SK-N-SH (cell line): ENCODE measurements at regions not wholly inside any gene's neighbourhood (a gene's known extent, or its start where the extent isn't known, plus 50 kb on each side); places are given as distances from the start of the nearest gene placed in this dataset.

Experiments used
- CTCF ChIA-PET: fragments of 300-600, 350-600 bp; formaldehyde crosslinking; extraction: SDS; loops from one replicate; lab custom pipeline; 2021; lab: Yijun Ruan, JAX
- POLR2A ChIA-PET: fragments of 350-600 bp; sonication (Branson Sonifier 250); formaldehyde crosslinking; extraction: SDS; loops from one replicate; lab custom pipeline; 2020; ENCODE audit warnings: antibody characterized with exemption, inconsistent platforms; lab: Yijun Ruan, JAX
- DNase-seq: peaks from one replicate; pipeline ENCODE4 v3.0.0; 2012
- H2AFZ ChIP-seq: fragments of 200-600 bp; sonication (generic); 2 replicates; pipeline ENCODE4 v1.8.1; 2016; ENCODE audit warnings: antibody characterized with exemption, mild to moderate bottlenecking, low read depth
- H3F3A ChIP-seq: fragments of 200-600 bp; sonication (generic); replicated peaks from 2 replicates; pipeline ENCODE3; 2016; ENCODE audit warnings: antibody characterized with exemption, mild to moderate bottlenecking; ENCODE audit not compliant: insufficient read depth
- H3K27ac ChIP-seq, 2 experiments: fragments of 200-500 bp in 1 of 2; fragments of 200-600 bp in 1 of 2; sonication (Bioruptor generic) in 1 of 2; sonication (generic), shearing (Covaris generic) in 1 of 2; 2 replicates each; pipeline versions ENCODE4 v1.5.1 to v1.6.1; 2014 to 2016; ENCODE audit warnings: low read depth in 2 of 2, inconsistent platforms in 1 of 2, low read length in 1 of 2, mild to moderate bottlenecking in 1 of 2, mixed read lengths in 1 of 2
- H3K27me3 ChIP-seq: fragments of 200-600 bp; sonication (generic), shearing (Covaris generic); 2 replicates; pipeline ENCODE4 v1.6.1; 2016; ENCODE audit warnings: mixed run types; ENCODE audit not compliant: insufficient read depth
- H3K36me3 ChIP-seq, 2 experiments: fragments of 200-500 bp in 1 of 2; fragments of 200-600 bp in 1 of 2; sonication (Bioruptor generic) in 1 of 2; sonication (generic) in 1 of 2; replicated peaks in 1 of 2; 2 replicates each; pipeline versions ENCODE3 to v1.5.1; 2014 to 2016; ENCODE audit warnings: low read length in 1 of 2, mild to moderate bottlenecking in 1 of 2; ENCODE audit not compliant: insufficient read depth in 2 of 2, control insufficient read depth in 1 of 2
- H3K4me1 ChIP-seq, 2 experiments: fragments of 200-500 bp in 1 of 2; fragments of 200-600 bp in 1 of 2; sonication (Bioruptor generic) in 1 of 2; sonication (generic), shearing (Covaris generic) in 1 of 2; 2 replicates each; pipeline versions ENCODE4 v1.5.1 to v1.6.1; 2014 to 2016; ENCODE audit warnings: low read depth in 1 of 2, low read length in 1 of 2, mixed run types in 1 of 2; ENCODE audit not compliant: insufficient read depth in 2 of 2, control insufficient read depth in 1 of 2
- H3K4me2 ChIP-seq: fragments of 200-600 bp; sonication (generic), shearing (Covaris generic); 2 replicates; pipeline ENCODE4 v1.6.1; 2017; ENCODE audit warnings: mixed run types
- H3K4me3 ChIP-seq, 2 experiments: fragments of 200-500 bp in 1 of 2; fragments of 200-600 bp in 1 of 2; sonication (Bioruptor generic) in 1 of 2; sonication (generic), shearing (Covaris generic) in 1 of 2; 2 replicates each; pipeline versions ENCODE4 v1.5.1 to v1.8.1; 2014 to 2016; ENCODE audit warnings: low read depth in 2 of 2, inconsistent platforms in 1 of 2, low read length in 1 of 2, mild to moderate bottlenecking in 1 of 2, mixed read lengths in 1 of 2, moderate library complexity in 1 of 2
- H3K79me2 ChIP-seq: fragments of 200-600 bp; sonication (generic); 2 replicates; pipeline ENCODE4 v1.8.1; 2017; ENCODE audit warnings: mild to moderate bottlenecking; ENCODE audit not compliant: insufficient read depth
- H3K9ac ChIP-seq: fragments of 200-600 bp; sonication (generic); 2 replicates; pipeline ENCODE4 v1.6.1; 2017; ENCODE audit warnings: mixed run types
- H3K9me2 ChIP-seq: fragments of 200-600 bp; sonication (generic); 2 replicates; pipeline ENCODE4 v1.6.1; 2017; ENCODE audit warnings: mixed run types
- H3K9me3 ChIP-seq: fragments of 200-600 bp; sonication (generic); 2 replicates; pipeline ENCODE4 v1.6.1; 2017; ENCODE audit warnings: mixed run types, mild to moderate bottlenecking, moderate library complexity
- H4K20me1 ChIP-seq: fragments of 200-600 bp; sonication (generic); 2 replicates; pipeline ENCODE4 v1.6.1; 2017; ENCODE audit warnings: mild to moderate bottlenecking, mixed run types; ENCODE audit not compliant: insufficient read depth
- CHD2 ChIP-seq: fragments of 150-350 bp; IDR thresholded peaks from 2 replicates; pipeline ENCODE4 v1.6.1; 2018; ENCODE audit warnings: low read length; ENCODE audit not compliant: partially characterized antibody
- ELF1 ChIP-seq: IDR thresholded peaks from 2 replicates; pipeline ENCODE4 v1.4.0; 2012
- EP300 ChIP-seq, 2 experiments: IDR thresholded peaks; 2 replicates each; pipeline versions ENCODE4 v1.4.0 to v1.6.1; 2012; ENCODE audit warnings: borderline replicate concordance in 1 of 2, low read depth in 1 of 2, low read length in 1 of 2
- EZH2phosphoT487 ChIP-seq: fragments of 200-600 bp; sonication (generic); IDR thresholded peaks from 2 replicates; pipeline ENCODE4 v1.6.1; 2017; ENCODE audit warnings: low read depth, mixed run types, mild to moderate bottlenecking, antibody characterized with exemption, moderate library complexity, borderline replicate concordance
- GABPA ChIP-seq: IDR thresholded peaks from 2 replicates; pipeline ENCODE4 v1.4.0; 2012; ENCODE audit warnings: low read depth, mild to moderate bottlenecking
- GATA2 ChIP-seq: sonication (generic); formaldehyde crosslinking; IDR thresholded peaks from 2 replicates; pipeline ENCODE4 v1.5.0; 2020; ENCODE audit warnings: mild to moderate bottlenecking, missing genetic modification reagents
- MXI1 ChIP-seq: IDR thresholded peaks from 2 replicates; pipeline ENCODE4 v1.6.1; 2012; ENCODE audit warnings: mild to moderate bottlenecking, low read depth, low read length, improper control_type of control experiment
- NFIC ChIP-seq: IDR thresholded peaks from 2 replicates; pipeline ENCODE4 v1.4.0; 2012; ENCODE audit warnings: borderline replicate concordance
- NRF1 ChIP-seq: IDR thresholded peaks from 2 replicates; pipeline ENCODE4 v1.6.1; 2012; ENCODE audit warnings: low read depth, mild to moderate bottlenecking, low read length
- RAD21 ChIP-seq: IDR thresholded peaks from 2 replicates; pipeline ENCODE4 v1.6.1; 2012; ENCODE audit warnings: mild to moderate bottlenecking, low read length
- RCOR1 ChIP-seq: fragments of 150-350 bp; IDR thresholded peaks from 2 replicates; pipeline ENCODE4 v1.6.1; 2017; ENCODE audit warnings: antibody characterized with exemption, low read length
- RFX5 ChIP-seq: IDR thresholded peaks from 2 replicates; pipeline ENCODE4 v1.6.1; 2012; ENCODE audit warnings: mild to moderate bottlenecking, improper control_type of control experiment, low read length
- SMC3 ChIP-seq: IDR thresholded peaks from 2 replicates; pipeline ENCODE4 v1.6.1; 2012; ENCODE audit warnings: low read depth, low read length, improper control_type of control experiment
- TCF12 ChIP-seq: IDR thresholded peaks from 2 replicates; pipeline ENCODE4 v1.4.0; 2012
- TEAD4 ChIP-seq: IDR thresholded peaks from 2 replicates; pipeline ENCODE4 v1.4.0; 2012; ENCODE audit warnings: mild to moderate bottlenecking, borderline replicate concordance; ENCODE audit not compliant: insufficient read depth
- YY1 ChIP-seq: IDR thresholded peaks from 2 replicates; pipeline ENCODE4 v1.4.0; 2012; ENCODE audit warnings: low read depth, mild to moderate bottlenecking
- WGBS: methylation state at CpG from one replicate; pipeline ENCODE4 v1.1.6; 2017; ENCODE audit warnings: low lambda C conversion rate; 5-methylcytosine and 5-hydroxymethylcytosine counted together
- TF ChIP-seq, protein P1 (sequence below): fragments of 150-350 bp; IDR thresholded peaks from 2 replicates; pipeline ENCODE4 v1.6.1; 2017; ENCODE audit warnings: antibody characterized with exemption, low read length, low read depth, borderline replicate concordance
- TF ChIP-seq, protein P2 (sequence below): IDR thresholded peaks from 2 replicates; pipeline ENCODE4 v1.6.1; 2012; ENCODE audit warnings: mild to moderate bottlenecking, low read depth, low read length, moderate library complexity
- TF ChIP-seq, protein P3 (sequence below): IDR thresholded peaks from 2 replicates; pipeline ENCODE4; 2012
- TF ChIP-seq, protein P4 (sequence below): IDR thresholded peaks from 2 replicates; pipeline ENCODE4 v1.4.0; 2012; ENCODE audit warnings: low read depth, borderline replicate concordance

DNA sequence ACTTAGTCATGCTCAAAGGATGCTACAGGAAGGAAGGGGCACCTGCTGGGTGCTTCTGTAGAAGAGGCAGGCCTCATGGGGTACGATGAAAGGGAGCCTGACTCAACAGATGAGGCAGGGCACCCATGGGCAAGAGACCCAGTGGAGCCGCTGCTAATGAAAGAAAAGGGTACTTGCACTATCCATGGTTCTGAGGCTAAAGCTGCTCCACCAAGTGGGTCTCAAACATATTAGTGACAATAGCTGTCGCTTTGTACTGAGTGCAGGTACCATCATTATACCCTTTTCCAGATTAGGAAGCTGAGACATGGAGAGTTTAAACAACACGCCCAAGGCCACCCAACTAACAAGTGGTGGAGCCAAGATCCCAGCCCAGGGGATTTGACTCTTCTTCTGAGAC lies 127.5 kb upstream of the SERPIND1 start:
- 35% methylated on average over 4 of the region's 4 CpGs for WGBS

More for the DNA sequence above, 127.5 kb upstream of the SERPIND1 start:
- no peak overlapping the region for H3K4me2 ChIP-seq
- DNase-seq: no peak
- TF ChIP-seq EP300 (IDR thresholded peaks at IDR 0.05; ENCODE audit: borderline replicate concordance in 1 of 2, low read depth in 1 of 2, low read length in 1 of 2) (no peak), RFX5 (no peak), EZH2phosphoT487 (no peak), TEAD4 (no peak), RAD21 (no peak), GATA2 (CRISPR knock-in tag) (no peak), SMC3 (no peak), ELF1 (no peak), GABPA (no peak), YY1 (no peak), TCF12 (no peak), NFIC (no peak), RCOR1 (no peak), NRF1 (no peak), MXI1 (no peak), CHD2 (no peak)
- TF ChIP-seq, protein P1, sequence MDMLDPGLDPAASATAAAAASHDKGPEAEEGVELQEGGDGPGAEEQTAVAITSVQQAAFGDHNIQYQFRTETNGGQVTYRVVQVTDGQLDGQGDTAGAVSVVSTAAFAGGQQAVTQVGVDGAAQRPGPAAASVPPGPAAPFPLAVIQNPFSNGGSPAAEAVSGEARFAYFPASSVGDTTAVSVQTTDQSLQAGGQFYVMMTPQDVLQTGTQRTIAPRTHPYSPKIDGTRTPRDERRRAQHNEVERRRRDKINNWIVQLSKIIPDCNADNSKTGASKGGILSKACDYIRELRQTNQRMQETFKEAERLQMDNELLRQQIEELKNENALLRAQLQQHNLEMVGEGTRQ: no peak
- TF ChIP-seq, protein P2, sequence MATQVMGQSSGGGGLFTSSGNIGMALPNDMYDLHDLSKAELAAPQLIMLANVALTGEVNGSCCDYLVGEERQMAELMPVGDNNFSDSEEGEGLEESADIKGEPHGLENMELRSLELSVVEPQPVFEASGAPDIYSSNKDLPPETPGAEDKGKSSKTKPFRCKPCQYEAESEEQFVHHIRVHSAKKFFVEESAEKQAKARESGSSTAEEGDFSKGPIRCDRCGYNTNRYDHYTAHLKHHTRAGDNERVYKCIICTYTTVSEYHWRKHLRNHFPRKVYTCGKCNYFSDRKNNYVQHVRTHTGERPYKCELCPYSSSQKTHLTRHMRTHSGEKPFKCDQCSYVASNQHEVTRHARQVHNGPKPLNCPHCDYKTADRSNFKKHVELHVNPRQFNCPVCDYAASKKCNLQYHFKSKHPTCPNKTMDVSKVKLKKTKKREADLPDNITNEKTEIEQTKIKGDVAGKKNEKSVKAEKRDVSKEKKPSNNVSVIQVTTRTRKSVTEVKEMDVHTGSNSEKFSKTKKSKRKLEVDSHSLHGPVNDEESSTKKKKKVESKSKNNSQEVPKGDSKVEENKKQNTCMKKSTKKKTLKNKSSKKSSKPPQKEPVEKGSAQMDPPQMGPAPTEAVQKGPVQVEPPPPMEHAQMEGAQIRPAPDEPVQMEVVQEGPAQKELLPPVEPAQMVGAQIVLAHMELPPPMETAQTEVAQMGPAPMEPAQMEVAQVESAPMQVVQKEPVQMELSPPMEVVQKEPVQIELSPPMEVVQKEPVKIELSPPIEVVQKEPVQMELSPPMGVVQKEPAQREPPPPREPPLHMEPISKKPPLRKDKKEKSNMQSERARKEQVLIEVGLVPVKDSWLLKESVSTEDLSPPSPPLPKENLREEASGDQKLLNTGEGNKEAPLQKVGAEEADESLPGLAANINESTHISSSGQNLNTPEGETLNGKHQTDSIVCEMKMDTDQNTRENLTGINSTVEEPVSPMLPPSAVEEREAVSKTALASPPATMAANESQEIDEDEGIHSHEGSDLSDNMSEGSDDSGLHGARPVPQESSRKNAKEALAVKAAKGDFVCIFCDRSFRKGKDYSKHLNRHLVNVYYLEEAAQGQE: no peak
- TF ChIP-seq, protein P3, sequence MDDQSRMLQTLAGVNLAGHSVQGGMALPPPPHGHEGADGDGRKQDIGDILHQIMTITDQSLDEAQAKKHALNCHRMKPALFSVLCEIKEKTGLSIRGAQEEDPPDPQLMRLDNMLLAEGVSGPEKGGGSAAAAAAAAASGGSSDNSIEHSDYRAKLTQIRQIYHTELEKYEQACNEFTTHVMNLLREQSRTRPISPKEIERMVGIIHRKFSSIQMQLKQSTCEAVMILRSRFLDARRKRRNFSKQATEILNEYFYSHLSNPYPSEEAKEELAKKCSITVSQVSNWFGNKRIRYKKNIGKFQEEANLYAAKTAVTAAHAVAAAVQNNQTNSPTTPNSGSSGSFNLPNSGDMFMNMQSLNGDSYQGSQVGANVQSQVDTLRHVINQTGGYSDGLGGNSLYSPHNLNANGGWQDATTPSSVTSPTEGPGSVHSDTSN: no peak
- TF ChIP-seq, protein P4, sequence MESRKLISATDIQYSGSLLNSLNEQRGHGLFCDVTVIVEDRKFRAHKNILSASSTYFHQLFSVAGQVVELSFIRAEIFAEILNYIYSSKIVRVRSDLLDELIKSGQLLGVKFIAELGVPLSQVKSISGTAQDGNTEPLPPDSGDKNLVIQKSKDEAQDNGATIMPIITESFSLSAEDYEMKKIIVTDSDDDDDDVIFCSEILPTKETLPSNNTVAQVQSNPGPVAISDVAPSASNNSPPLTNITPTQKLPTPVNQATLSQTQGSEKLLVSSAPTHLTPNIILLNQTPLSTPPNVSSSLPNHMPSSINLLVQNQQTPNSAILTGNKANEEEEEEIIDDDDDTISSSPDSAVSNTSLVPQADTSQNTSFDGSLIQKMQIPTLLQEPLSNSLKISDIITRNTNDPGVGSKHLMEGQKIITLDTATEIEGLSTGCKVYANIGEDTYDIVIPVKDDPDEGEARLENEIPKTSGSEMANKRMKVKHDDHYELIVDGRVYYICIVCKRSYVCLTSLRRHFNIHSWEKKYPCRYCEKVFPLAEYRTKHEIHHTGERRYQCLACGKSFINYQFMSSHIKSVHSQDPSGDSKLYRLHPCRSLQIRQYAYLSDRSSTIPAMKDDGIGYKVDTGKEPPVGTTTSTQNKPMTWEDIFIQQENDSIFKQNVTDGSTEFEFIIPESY: no peak
- TF ChIP-seq, all 33 proteins: peak for 0
- H3K79me2 ChIP-seq: no peaks in the 10 kb centered on the region
- no peaks in the 10 kb centered on the region for H3F3A ChIP-seq
- H3K9ac ChIP-seq: no peak overlapping the region
- ChIA-PET POLR2A (no interaction called here), CTCF (no interaction called here)
- H2AFZ ChIP-seq: no peak overlapping the region
- H4K20me1 ChIP-seq: no peaks in the 10 kb centered on the region
- H3K36me3 ChIP-seq: no peaks in the 10 kb centered on the region
- no peaks in the 10 kb centered on the region for H3K9me3 ChIP-seq
- no peaks in the 10 kb centered on the region for H3K9me2 ChIP-seq
- H3K27me3 ChIP-seq: no peaks in the 10 kb centered on the region
- no peak overlapping the region for H3K27ac ChIP-seq
- H3K4me3 ChIP-seq: no peak overlapping the region
- H3K4me1 ChIP-seq: no peaks in the 10 kb centered on the region
